Tibial artery (tissue), 4 donors: ENCODE measurements at regions not wholly inside any gene's neighbourhood (a gene's known extent, or its start where the extent isn't known, plus 50 kb on each side); places are given as distances from the start of the nearest gene placed in this dataset.
"Not testable (repeated sequence)": the region's sequence is repeated elsewhere in the genome, so short reads cannot be mapped to it uniquely, and the experiment has no call there.

Source experiments
- DNase-seq, 2 donors: peaks; one replicate each; pipeline ENCODE4 v3.0.0-alpha.2; 2019
- H3K27ac ChIP-seq, 2 donors: fragments of 200-600 bp; sonication (generic) in 1 of 2; 1 replicate in 1 of 2; 2 replicates in 1 of 2; pipeline ENCODE4 v1.5.1; 2018 to 2019; ENCODE audit warnings: mild to moderate bottlenecking in 1 of 2
- H3K27me3 ChIP-seq, 2 donors: fragments of 200-600 bp; sonication (generic) in 1 of 2; one replicate each; pipeline versions ENCODE4 v1.5.1 to v1.6.0; 2016 to 2019
- H3K36me3 ChIP-seq, 3 donors: fragments of 200-600 bp; sonication (generic) in 2 of 3; one replicate each; pipeline ENCODE4 v1.5.1; 2016 to 2019; ENCODE audit warnings: mild to moderate bottlenecking in 2 of 3
- H3K4me1 ChIP-seq, 4 donors: fragments of 200-600 bp; sonication (generic) in 2 of 4; 1 replicate in 3 of 4; 2 replicates in 1 of 4; pipeline ENCODE4 v1.5.1; 2016 to 2019
- H3K4me3 ChIP-seq, 2 donors: fragments of 200-600 bp; sonication (generic) in 1 of 2; 1 replicate in 1 of 2; 2 replicates in 1 of 2; pipeline ENCODE4 v1.5.1; 2018 to 2019; ENCODE audit warnings: mild to moderate bottlenecking in 2 of 2
- H3K9me3 ChIP-seq, 3 donors: fragments of 200-600 bp; sonication (generic) in 1 of 3; one replicate each; pipeline ENCODE4 v1.5.1; 2016 to 2019
- intact Hi-C: fragments of 100-400 bp; cut with DNase I; formaldehyde crosslinking; loops from one replicate; pipeline ENCODE4 v1.15.0; 2023; ENCODE audit warnings: low total_unique reads
- TF ChIP-seq, protein P1 (sequence below), 2 experiments: fragments of 200-600 bp in 1 of 2; fragments of 450-650 bp in 1 of 2; IDR thresholded peaks; one replicate each; pipeline ENCODE4 v1.5.1; 2017 to 2019; ENCODE audit warnings: antibody characterized with exemption in 2 of 2, mild to moderate bottlenecking in 1 of 2, moderate library complexity in 1 of 2

DNA sequence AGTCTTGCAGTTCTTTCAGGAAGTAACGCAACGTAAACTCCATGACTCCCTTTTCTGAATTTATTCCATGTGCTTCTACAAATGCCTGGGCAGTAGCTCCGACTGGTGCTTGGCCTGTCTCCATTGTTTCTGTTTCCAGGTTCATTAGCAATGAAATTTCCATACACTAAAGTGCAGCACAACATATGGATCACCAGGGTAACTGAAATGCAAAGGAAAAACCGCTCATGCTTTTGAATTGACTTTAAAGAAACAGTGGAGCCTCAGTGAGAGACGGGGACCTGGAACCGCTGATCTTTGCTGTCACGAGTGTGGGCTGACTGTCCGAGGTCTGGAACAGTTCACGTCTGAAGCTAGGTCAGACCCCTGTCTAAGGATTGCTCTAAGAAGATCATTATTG, 126.5 kb upstream of the IGFBP3 start:
- Histone ChIP-seq H3K27ac (no peak overlapping the region), H3K9me3 (no peaks in the 10 kb centered on the region), H3K36me3 (no peaks in the 10 kb centered on the region), H3K4me3 (no peak overlapping the region), H3K4me1 (no peaks in the 10 kb centered on the region), H3K27me3 (no peaks in the 10 kb centered on the region)
- TF ChIP-seq, protein P1, sequence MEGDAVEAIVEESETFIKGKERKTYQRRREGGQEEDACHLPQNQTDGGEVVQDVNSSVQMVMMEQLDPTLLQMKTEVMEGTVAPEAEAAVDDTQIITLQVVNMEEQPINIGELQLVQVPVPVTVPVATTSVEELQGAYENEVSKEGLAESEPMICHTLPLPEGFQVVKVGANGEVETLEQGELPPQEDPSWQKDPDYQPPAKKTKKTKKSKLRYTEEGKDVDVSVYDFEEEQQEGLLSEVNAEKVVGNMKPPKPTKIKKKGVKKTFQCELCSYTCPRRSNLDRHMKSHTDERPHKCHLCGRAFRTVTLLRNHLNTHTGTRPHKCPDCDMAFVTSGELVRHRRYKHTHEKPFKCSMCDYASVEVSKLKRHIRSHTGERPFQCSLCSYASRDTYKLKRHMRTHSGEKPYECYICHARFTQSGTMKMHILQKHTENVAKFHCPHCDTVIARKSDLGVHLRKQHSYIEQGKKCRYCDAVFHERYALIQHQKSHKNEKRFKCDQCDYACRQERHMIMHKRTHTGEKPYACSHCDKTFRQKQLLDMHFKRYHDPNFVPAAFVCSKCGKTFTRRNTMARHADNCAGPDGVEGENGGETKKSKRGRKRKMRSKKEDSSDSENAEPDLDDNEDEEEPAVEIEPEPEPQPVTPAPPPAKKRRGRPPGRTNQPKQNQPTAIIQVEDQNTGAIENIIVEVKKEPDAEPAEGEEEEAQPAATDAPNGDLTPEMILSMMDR (IDR thresholded peaks at IDR 0.05) = no peak
- intact Hi-C loops = no loop called here
- no peak for DNase-seq

DNA sequence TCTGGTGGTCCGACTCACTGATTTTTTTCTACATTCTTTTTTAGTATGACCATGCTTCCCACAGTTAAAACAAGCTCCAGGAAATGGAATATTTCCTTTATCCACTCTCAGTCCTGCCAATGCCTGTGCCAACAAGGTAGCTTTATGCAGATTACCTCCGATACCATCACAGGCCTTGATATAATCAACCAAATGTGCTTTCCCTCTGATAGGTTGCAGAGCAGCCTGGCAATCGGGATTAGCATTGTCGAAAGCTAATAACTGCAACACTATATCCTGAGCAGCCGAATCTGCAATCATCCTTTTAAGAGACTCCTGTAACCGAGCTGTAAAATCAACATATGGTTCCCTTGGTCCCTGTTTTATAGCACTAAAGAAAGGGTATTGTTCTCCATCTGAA, 122.3 kb upstream of the IGFBP3 start:
- H3K4me3 ChIP-seq, H3K27me3 ChIP-seq, H3K4me1 ChIP-seq, intact Hi-C loops, H3K27ac ChIP-seq, DNase-seq, H3K9me3 ChIP-seq, H3K36me3 ChIP-seq: not testable (repeated sequence)

DNA sequence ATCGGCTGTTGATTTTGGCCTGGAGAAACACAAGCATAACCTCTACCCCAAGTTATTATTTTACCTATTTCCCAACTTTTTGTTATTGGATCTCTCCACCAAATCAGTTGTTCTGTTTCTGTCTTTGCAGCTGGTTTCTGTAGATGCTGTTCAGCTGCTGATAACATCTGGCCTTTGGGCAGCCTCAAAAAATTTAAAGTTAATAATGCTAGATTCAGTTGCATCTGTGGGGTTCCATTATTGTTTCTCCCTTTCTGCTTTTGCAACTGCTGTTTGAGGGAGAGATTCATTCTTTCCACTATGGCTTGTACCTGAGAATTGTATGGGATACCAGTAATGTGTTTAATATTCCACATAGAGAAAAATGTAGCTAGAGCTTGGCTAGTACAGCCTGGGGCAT, 118.7 kb upstream of the IGFBP3 start:
- H3K4me3 ChIP-seq, H3K27me3 ChIP-seq, intact Hi-C loops, H3K36me3 ChIP-seq, DNase-seq, H3K27ac ChIP-seq, H3K9me3 ChIP-seq: not testable (repeated sequence)
- peaks cover 0 to 13% (median 0%) of the 10 kb centered on the region in 4 donors for H3K4me1 ChIP-seq

DNA sequence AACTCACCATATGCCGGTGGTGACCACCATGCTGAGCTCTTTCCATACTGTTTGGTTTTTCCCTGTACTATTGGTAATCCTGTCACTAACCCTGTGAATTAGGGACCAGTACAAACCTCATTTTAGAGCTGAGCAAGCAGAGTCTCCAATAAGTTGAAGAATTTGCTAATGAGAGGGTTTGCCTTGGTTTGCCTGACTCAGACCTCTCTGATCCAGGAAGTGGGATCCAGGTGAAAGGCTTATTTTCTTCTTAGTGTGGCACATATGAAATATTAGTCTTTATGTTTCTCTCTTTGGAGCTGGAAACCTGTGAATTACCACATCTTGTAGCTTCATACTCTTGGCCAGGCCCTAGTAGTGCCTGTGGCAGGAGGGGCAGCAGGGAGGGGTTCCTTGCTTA, 114.1 kb upstream of the IGFBP3 start:
- intact Hi-C loops = no loop called here
- no peaks in the 10 kb centered on the region for H3K27me3 ChIP-seq
- no peak overlapping the region for H3K4me3 ChIP-seq
- H3K9me3 ChIP-seq = no peaks in the 10 kb centered on the region
- H3K36me3 ChIP-seq = no peaks in the 10 kb centered on the region
- TF ChIP-seq, protein P1 (IDR thresholded peaks at IDR 0.05) = no peak
- no peak for DNase-seq
- no peak overlapping the region for H3K27ac ChIP-seq
- H3K4me1 ChIP-seq = peaks cover 0 to 24% (median 2%) of the 10 kb centered on the region in 4 donors

GRCh38 chr7:46034056-46034768, 113.1 kb upstream of the IGFBP3 start:
- Histone ChIP-seq H3K9me3 (no peaks in the 10 kb centered on the region), H3K27me3 (no peaks in the 10 kb centered on the region), H3K4me3 (no peak overlapping the region), H3K27ac (no peak overlapping the region), H3K4me1 (peaks cover 0 to 24% (median 2%) of the 10 kb centered on the region in 4 donors), H3K36me3 (no peaks in the 10 kb centered on the region)
- intact Hi-C loops = no loop called here
- TF ChIP-seq, protein P1 (IDR thresholded peaks at IDR 0.05) = no peak
- DNase-seq = no peak

DNA sequence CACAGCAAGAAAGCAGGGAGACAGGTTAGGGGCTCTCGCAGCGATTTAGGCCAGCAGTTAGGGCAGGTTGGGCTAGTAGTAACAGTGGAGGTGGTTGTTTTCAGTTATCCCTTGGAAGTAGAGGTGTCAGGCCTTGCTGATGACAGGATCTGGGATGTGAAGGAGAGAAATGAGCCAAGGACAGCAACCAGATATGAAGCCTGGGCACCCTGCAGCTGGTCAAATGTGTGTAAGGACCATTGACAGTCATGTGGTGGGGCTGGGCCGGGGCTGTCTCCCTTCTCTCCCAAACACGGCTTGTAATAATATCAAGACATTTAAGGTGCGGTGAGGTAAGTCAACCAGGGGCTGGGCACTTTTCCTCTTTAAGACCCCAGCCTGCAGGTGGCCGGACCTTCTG, 112.5 kb upstream of the IGFBP3 start:
- H3K27me3 ChIP-seq = no peaks in the 10 kb centered on the region
- no peak for DNase-seq

More for the DNA sequence above, 112.5 kb upstream of the IGFBP3 start:
- Histone ChIP-seq H3K4me3 (no peak overlapping the region), H3K9me3 (no peaks in the 10 kb centered on the region), H3K4me1 (peaks cover 0 to 24% (median 2%) of the 10 kb centered on the region in 4 donors), H3K27ac (no peak overlapping the region), H3K36me3 (no peaks in the 10 kb centered on the region)
- TF ChIP-seq, protein P1 (IDR thresholded peaks at IDR 0.05) = no peak
- intact Hi-C loops = no loop called here
